Skeletal muscle tissue (tissue), 3 donors: ENCODE measurements at regions not wholly inside any gene's neighbourhood (a gene's known extent, or its start where the extent isn't known, plus 50 kb on each side); places are given as distances from the start of the nearest gene placed in this dataset.
"Not testable (repeated sequence)": the region's sequence is repeated elsewhere in the genome, so short reads cannot be mapped to it uniquely, and the experiment has no call there.

ENCODE experiments used
- H3K27ac ChIP-seq: one replicate; pipeline ENCODE4 v1.7.0; 2013; ENCODE audit warnings: mild to moderate bottlenecking, low read depth, low read length, inconsistent platforms
- H3K27me3 ChIP-seq, 3 donors: one replicate each; pipeline ENCODE4 v1.7.0; 2013; ENCODE audit warnings: low read length in 3 of 3; ENCODE audit not compliant: control insufficient read depth in 3 of 3, insufficient read depth in 3 of 3
- H3K36me3 ChIP-seq, 3 donors: one replicate each; pipeline ENCODE4 v1.7.0; 2013; ENCODE audit warnings: low read length in 3 of 3; ENCODE audit not compliant: control insufficient read depth in 3 of 3, insufficient read depth in 3 of 3
- H3K4me1 ChIP-seq, 3 donors: one replicate each; pipeline ENCODE4 v1.7.0; 2013; ENCODE audit warnings: low read length in 3 of 3, mild to moderate bottlenecking in 3 of 3; ENCODE audit not compliant: control insufficient read depth in 3 of 3, insufficient read depth in 3 of 3
- H3K4me3 ChIP-seq, 3 donors: one replicate each; pipeline ENCODE4 v1.7.0; 2013; ENCODE audit warnings: low read length in 3 of 3
- H3K9ac ChIP-seq, 3 donors: one replicate each; pipeline ENCODE4 v1.7.0; 2013; ENCODE audit warnings: low read length in 3 of 3, mild to moderate bottlenecking in 3 of 3, moderate library complexity in 2 of 3, low read depth in 1 of 3
- H3K9me3 ChIP-seq, 3 donors: one replicate each; pipeline ENCODE4 v1.7.0; 2013; ENCODE audit warnings: low read length in 3 of 3; ENCODE audit not compliant: control insufficient read depth in 3 of 3
- donor health status: Osteomylitis.

GRCh38 chr16:65384441-65384840, 262.6 kb upstream of the CDH11 start:
- H3K9me3 ChIP-seq = no peaks in the 10 kb centered on the region
- H3K27ac ChIP-seq = no peak overlapping the region
- H3K4me3 ChIP-seq = no peak overlapping the region
- no peaks in the 10 kb centered on the region for H3K27me3 ChIP-seq
- no peaks in the 10 kb centered on the region for H3K36me3 ChIP-seq
- no peak overlapping the region for H3K9ac ChIP-seq
- no peaks in the 10 kb centered on the region for H3K4me1 ChIP-seq

DNA sequence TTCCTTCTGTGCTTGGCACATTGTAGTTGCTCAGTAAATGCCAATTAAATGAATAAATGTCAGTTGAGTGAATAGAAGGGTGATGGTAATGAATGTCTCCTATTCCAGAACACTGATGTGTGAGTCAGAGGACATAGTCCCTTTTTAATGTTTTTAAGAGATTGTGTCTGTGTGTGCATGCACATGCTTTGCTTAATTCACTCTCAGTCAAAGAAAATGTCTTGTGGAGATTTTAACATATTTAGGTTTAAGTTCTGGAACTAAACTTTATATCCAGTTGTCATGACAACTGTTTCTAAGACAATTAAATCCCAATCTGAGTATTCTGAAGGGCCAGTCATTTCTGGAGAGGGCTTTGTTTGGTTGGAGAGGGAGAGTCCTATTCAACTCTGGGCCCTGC, 255.3 kb upstream of the CDH11 start:
- no peaks in the 10 kb centered on the region for H3K4me1 ChIP-seq
- no peaks in the 10 kb centered on the region for H3K36me3 ChIP-seq
- H3K9me3 ChIP-seq = no peaks in the 10 kb centered on the region

GRCh38 chr16:65376601-65377000, 254.7 kb upstream of the CDH11 start:
- H3K9ac ChIP-seq = no peak overlapping the region
- H3K27me3 ChIP-seq = no peaks in the 10 kb centered on the region
- H3K27ac ChIP-seq = no peak overlapping the region
- no peaks in the 10 kb centered on the region for H3K36me3 ChIP-seq
- no peak overlapping the region for H3K4me3 ChIP-seq
- no peaks in the 10 kb centered on the region for H3K4me1 ChIP-seq
- no peaks in the 10 kb centered on the region for H3K9me3 ChIP-seq

More for the DNA sequence above, 255.3 kb upstream of the CDH11 start:
- Histone ChIP-seq H3K27me3 (no peaks in the 10 kb centered on the region), H3K9ac (no peak overlapping the region), H3K27ac (no peak overlapping the region), H3K4me3 (no peak overlapping the region)

- Histone ChIP-seq H3K36me3 (no peaks in the 10 kb centered on the region), H3K4me1 (no peaks in the 10 kb centered on the region), H3K27me3 (no peaks in the 10 kb centered on the region), H3K9ac (no peak overlapping the region), H3K27ac (no peak overlapping the region), H3K4me3 (no peak overlapping the region), H3K9me3 (no peaks in the 10 kb centered on the region)
Measured at GRCh38 chr16:65375651-65376050, 253.8 kb upstream of the CDH11 start.

- Histone ChIP-seq H3K9me3 (no peaks in the 10 kb centered on the region), H3K36me3 (no peaks in the 10 kb centered on the region), H3K27ac (no peak overlapping the region), H3K4me3 (no peak overlapping the region), H3K27me3 (no peaks in the 10 kb centered on the region), H3K4me1 (no peaks in the 10 kb centered on the region), H3K9ac (no peak overlapping the region)
Measured at GRCh38 chr16:65373097-65373496, 251.2 kb upstream of the CDH11 start.

DNA sequence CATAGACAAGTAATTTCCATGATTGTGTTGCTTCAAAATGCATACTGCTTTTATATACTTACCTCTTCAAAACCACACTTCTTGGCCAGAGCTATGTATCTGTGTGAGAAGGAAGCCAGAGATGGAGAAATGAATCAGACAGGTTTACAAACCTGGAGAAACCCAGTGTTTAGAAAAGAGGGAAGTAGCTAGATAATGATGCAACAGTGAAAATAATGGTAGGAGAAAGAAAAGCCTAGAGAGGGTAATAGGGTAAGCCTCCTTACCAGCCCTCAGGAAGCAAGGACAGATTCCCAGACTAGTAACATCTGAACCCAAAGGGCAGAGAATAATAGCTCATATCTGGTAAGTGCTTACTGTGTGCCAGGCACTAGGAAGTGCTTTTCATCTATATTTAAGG, 250.3 kb upstream of the CDH11 start:
- no peaks in the 10 kb centered on the region for H3K27me3 ChIP-seq

GRCh38 chr16:65365732-65366715, 244.2 kb upstream of the CDH11 start:
- Histone ChIP-seq H3K9me3 (no peaks in the 10 kb centered on the region), H3K27ac (no peak overlapping the region), H3K4me3 (no peak overlapping the region), H3K4me1 (no peaks in the 10 kb centered on the region), H3K27me3 (no peaks in the 10 kb centered on the region), H3K36me3 (no peaks in the 10 kb centered on the region), H3K9ac (no peak overlapping the region)

More for the DNA sequence above, 250.3 kb upstream of the CDH11 start:
- Histone ChIP-seq H3K4me1 (no peaks in the 10 kb centered on the region), H3K27ac (no peak overlapping the region), H3K9ac (no peak overlapping the region), H3K36me3 (no peaks in the 10 kb centered on the region), H3K9me3 (no peaks in the 10 kb centered on the region), H3K4me3 (no peak overlapping the region)

DNA sequence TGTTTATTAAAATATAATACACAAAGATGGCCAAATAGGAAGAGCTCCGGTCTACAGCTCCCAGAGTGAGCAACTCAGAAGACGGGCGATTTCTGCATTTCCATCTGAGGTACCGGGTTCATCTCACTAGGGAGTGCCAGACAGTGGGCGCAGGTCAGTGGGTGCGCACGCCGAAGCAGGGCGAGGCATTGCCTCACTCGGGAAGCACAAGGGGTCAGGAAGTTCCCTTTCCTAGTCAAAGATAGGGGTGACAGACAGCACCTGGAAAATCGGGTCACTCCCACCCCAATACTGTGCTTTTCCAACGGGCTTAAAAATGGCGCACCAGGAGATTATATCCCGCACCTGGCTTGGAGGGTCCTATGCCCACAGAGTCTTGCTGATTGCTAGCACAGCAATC, 234.9 kb upstream of the CDH11 start:
- not testable (repeated sequence) for H3K27me3 ChIP-seq, H3K27ac ChIP-seq, H3K36me3 ChIP-seq, H3K9ac ChIP-seq, H3K9me3 ChIP-seq, H3K4me1 ChIP-seq, H3K4me3 ChIP-seq

DNA sequence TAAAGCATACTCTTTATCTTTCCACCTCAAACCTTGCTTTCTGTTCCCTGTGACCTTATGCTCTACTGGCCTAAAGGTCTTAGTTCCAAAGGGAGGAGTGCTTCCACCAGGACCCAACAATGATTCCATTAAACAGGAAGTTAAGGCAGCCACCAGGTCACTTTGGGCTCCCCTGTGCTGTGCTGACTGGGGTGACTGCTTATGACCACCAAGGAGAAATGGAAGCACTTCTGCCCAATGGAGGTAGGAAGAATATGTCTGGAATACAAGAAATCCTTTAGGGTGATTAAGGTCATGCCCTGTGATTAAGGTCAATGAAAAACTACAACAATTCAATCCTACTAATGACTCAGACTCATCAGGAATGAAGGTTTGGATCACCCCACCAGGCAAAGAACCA, 233.8 kb upstream of the CDH11 start:
- Histone ChIP-seq H3K27me3 (no peaks in the 10 kb centered on the region), H3K4me3 (no peak overlapping the region), H3K4me1 (no peaks in the 10 kb centered on the region), H3K9ac (no peak overlapping the region), H3K9me3 (no peaks in the 10 kb centered on the region), H3K27ac (no peak overlapping the region), H3K36me3 (no peaks in the 10 kb centered on the region)

- no peak overlapping the region for H3K9ac ChIP-seq
- H3K4me1 ChIP-seq = no peaks in the 10 kb centered on the region
- no peak overlapping the region for H3K4me3 ChIP-seq
- H3K9me3 ChIP-seq = no peaks in the 10 kb centered on the region
- H3K27ac ChIP-seq = no peak overlapping the region
- H3K27me3 ChIP-seq = peaks cover 0 to 2% (median 0%) of the 10 kb centered on the region in 3 donors
- no peaks in the 10 kb centered on the region for H3K36me3 ChIP-seq
Measured at GRCh38 chr16:65353183-65353582, 231.3 kb upstream of the CDH11 start.
